Mesenchymal stem cell (in vitro differentiated cells and primary cell): ENCODE measurements at regions not wholly inside any gene's neighbourhood (a gene's known extent, or its start where the extent isn't known, plus 50 kb on each side); places are given as distances from the start of the nearest gene placed in this dataset.

Source experiments
- DNase-seq: peaks from one replicate; pipeline ENCODE4 v3.0.0-alpha.2; 2013
- H2AFZ ChIP-seq: one replicate; pipeline ENCODE4 v1.6.1; 2013; ENCODE audit warnings: low read depth, mild to moderate bottlenecking, control low read depth, inconsistent platforms, low read length, moderate library complexity
- H2AK5ac ChIP-seq: 2 replicates; pipeline ENCODE4 v1.6.1; 2013; ENCODE audit warnings: low read length, moderate library complexity, mild to moderate bottlenecking, inconsistent platforms; ENCODE audit not compliant: severe bottlenecking
- H2BK120ac ChIP-seq: one replicate; pipeline ENCODE4 v1.6.1; 2013; ENCODE audit warnings: low read depth, mild to moderate bottlenecking, inconsistent platforms, low read length, moderate library complexity
- H2BK12ac ChIP-seq, 2 experiments: one replicate each; pipeline ENCODE4 v1.6.1; 2013; ENCODE audit warnings: inconsistent platforms in 2 of 2, low read length in 2 of 2, mild to moderate bottlenecking in 2 of 2, moderate library complexity in 2 of 2, control low read depth in 1 of 2
- H2BK15ac ChIP-seq: one replicate; pipeline ENCODE4 v1.6.1; 2013; ENCODE audit warnings: mild to moderate bottlenecking, low read depth, inconsistent platforms; ENCODE audit not compliant: poor library complexity, severe bottlenecking
- H2BK5ac ChIP-seq: 2 replicates; pipeline ENCODE4 v1.6.1; 2013; ENCODE audit warnings: low read depth, mild to moderate bottlenecking, low read length, control low read depth, inconsistent platforms; ENCODE audit not compliant: poor library complexity, severe bottlenecking
- H3K14ac ChIP-seq, 2 experiments: one replicate each; pipeline ENCODE4 v1.6.1; 2013; ENCODE audit warnings: inconsistent platforms in 2 of 2, low read length in 2 of 2, control low read depth in 1 of 2, mild to moderate bottlenecking in 1 of 2, moderate library complexity in 1 of 2
- H3K18ac ChIP-seq, 2 experiments: one replicate each; pipeline ENCODE4 v1.6.1; 2013; ENCODE audit warnings: inconsistent platforms in 2 of 2, low read length in 2 of 2, control low read depth in 1 of 2, low read depth in 1 of 2, mild to moderate bottlenecking in 1 of 2
- H3K23ac ChIP-seq, 2 experiments: one replicate each; pipeline ENCODE4 v1.6.1; 2013; ENCODE audit warnings: inconsistent platforms in 2 of 2, low read length in 2 of 2, mild to moderate bottlenecking in 2 of 2, moderate library complexity in 2 of 2, control low read depth in 1 of 2
- H3K27ac ChIP-seq: 2 replicates; pipeline ENCODE4 v1.5.1; 2013; ENCODE audit warnings: mild to moderate bottlenecking, moderate library complexity, low read length, control low read depth, inconsistent platforms; ENCODE audit not compliant: poor library complexity, severe bottlenecking
- H3K27me3 ChIP-seq, 2 experiments: 2 replicates each; pipeline versions ENCODE4 v1.6.1 to v1.7.0; 2013; ENCODE audit warnings: low read length in 2 of 2, mild to moderate bottlenecking in 2 of 2, moderate library complexity in 2 of 2, control low read depth in 1 of 2, inconsistent platforms in 1 of 2; ENCODE audit not compliant: control insufficient read depth in 1 of 2, insufficient read depth in 1 of 2
- H3K36me3 ChIP-seq, 2 experiments: 2 replicates each; pipeline versions ENCODE4 v1.6.1 to v1.7.0; 2013; ENCODE audit warnings: low read length in 2 of 2, control low read depth in 1 of 2, inconsistent platforms in 1 of 2, low read depth in 1 of 2, mild to moderate bottlenecking in 1 of 2; ENCODE audit not compliant: insufficient read depth in 2 of 2, control insufficient read depth in 1 of 2
- H3K4ac ChIP-seq, 2 experiments: one replicate each; pipeline ENCODE4 v1.6.1; 2013; ENCODE audit warnings: inconsistent platforms in 2 of 2, low read length in 2 of 2, mild to moderate bottlenecking in 2 of 2, moderate library complexity in 2 of 2, control low read depth in 1 of 2, low read depth in 1 of 2
- H3K4me1 ChIP-seq: 2 replicates; pipeline ENCODE4 v1.6.1; 2013; ENCODE audit warnings: low read depth, low read length, control low read depth; ENCODE audit not compliant: control insufficient read depth, insufficient read depth
- H3K4me2 ChIP-seq: 2 replicates; pipeline ENCODE4 v1.6.1; 2013; ENCODE audit warnings: low read length, mild to moderate bottlenecking, inconsistent platforms; ENCODE audit not compliant: poor library complexity, severe bottlenecking
- H3K4me3 ChIP-seq, 2 experiments: 2 replicates each; pipeline versions ENCODE4 v1.5.1 to v1.7.0; 2013; ENCODE audit warnings: low read length in 2 of 2, mild to moderate bottlenecking in 2 of 2, control low read depth in 1 of 2, low read depth in 1 of 2; ENCODE audit not compliant: insufficient read depth in 1 of 2
- H3K79me1 ChIP-seq: replicated peaks from 2 replicates; pipeline ENCODE4 v1.6.1; 2013; ENCODE audit warnings: mild to moderate bottlenecking, control low read depth, low read length, inconsistent platforms; ENCODE audit not compliant: poor library complexity, severe bottlenecking
- H3K9ac ChIP-seq: 2 replicates; pipeline ENCODE4 v1.7.0; 2013; ENCODE audit warnings: mild to moderate bottlenecking, low read length, moderate library complexity
- H3K9me3 ChIP-seq: 2 replicates; pipeline ENCODE4 v1.7.0; 2013; ENCODE audit warnings: mild to moderate bottlenecking, low read length; ENCODE audit not compliant: control insufficient read depth
- H4K8ac ChIP-seq: one replicate; pipeline ENCODE4 v1.6.1; 2013; ENCODE audit warnings: inconsistent platforms, mild to moderate bottlenecking, low read length, moderate library complexity
- H4K91ac ChIP-seq: one replicate; pipeline ENCODE4 v1.6.1; 2013; ENCODE audit warnings: mild to moderate bottlenecking, low read length, inconsistent platforms
- WGBS: methylation state at CpG from one replicate; pipeline ENCODE4 v1.1.7; 2013; ENCODE audit warnings: mixed read lengths; 5-methylcytosine and 5-hydroxymethylcytosine counted together

DNA sequence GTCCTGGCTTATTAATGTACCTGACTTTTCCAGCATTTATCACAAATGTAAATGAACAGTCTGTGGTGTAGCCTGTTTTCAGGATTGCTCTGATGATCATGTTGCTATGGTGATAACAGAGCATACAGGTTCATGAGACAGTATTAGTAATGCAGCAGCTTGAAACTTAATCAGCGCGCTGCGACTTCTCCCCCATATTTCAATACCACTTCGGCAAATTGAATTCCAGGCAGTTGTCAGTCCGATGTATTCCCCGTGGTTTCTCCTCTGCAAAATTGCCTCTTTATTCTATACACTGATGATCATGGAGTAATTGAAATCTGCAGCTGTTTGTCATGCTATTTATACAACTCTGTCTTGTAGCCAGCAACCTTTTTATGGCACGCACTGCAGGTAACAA is 239.3 kb downstream of the C4orf33 start:
- H4K91ac ChIP-seq, result no peak overlapping the region
- H2BK15ac ChIP-seq, result no peak overlapping the region
- H3K9ac ChIP-seq, result no peak overlapping the region
- H2BK12ac ChIP-seq, result no peak overlapping the region
- H3K36me3 ChIP-seq, result no peaks in the 10 kb centered on the region
- no peak overlapping the region for H2AK5ac ChIP-seq
- H3K4me3 ChIP-seq, result no peak overlapping the region
- no peak overlapping the region for H2BK120ac ChIP-seq
- H3K9me3 ChIP-seq, result no peaks in the 10 kb centered on the region
- DNase-seq, result no peak
- no peak overlapping the region for H2AFZ ChIP-seq
- H2BK5ac ChIP-seq, result no peak overlapping the region
- no peaks in the 10 kb centered on the region for H3K79me1 ChIP-seq
- no peak overlapping the region for H3K18ac ChIP-seq
- no peak overlapping the region for H3K4me2 ChIP-seq
- no peak overlapping the region for H3K4ac ChIP-seq
- no peak overlapping the region for H4K8ac ChIP-seq
- no peaks in the 10 kb centered on the region for H3K27me3 ChIP-seq
- H3K14ac ChIP-seq, result no peak overlapping the region
- no peak overlapping the region for H3K23ac ChIP-seq
- no peak overlapping the region for H3K27ac ChIP-seq
- WGBS, result 92% methylated on average over 5 of the region's 7 CpGs
- H3K4me1 ChIP-seq, result no peaks in the 10 kb centered on the region

DNA sequence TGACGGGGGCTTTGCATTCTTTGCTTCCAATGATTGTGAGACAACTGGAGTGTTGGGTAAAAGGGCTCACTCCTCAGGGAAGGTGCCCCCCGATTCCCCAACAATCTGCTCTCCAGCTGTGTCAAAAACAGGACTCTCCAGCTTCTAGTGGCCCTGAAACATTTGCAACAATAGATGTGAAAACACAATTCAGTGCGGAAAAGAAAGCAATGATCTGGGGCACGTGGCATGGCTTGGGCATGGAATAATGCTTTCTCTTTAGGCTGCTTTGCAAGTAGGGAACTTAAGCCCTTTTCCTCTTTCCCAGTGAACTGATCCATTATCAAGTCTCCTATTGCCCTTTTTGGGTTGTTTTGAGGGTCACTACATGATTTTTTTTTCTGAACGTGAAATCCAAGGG is 239.9 kb downstream of the C4orf33 start:
- Histone ChIP-seq H2BK15ac (no peak overlapping the region), H3K14ac (no peak overlapping the region), H3K27ac (no peak overlapping the region), H2BK120ac (no peak overlapping the region), H3K4ac (no peak overlapping the region), H4K91ac (no peak overlapping the region), H4K8ac (no peak overlapping the region), H3K27me3 (no peaks in the 10 kb centered on the region), H2BK5ac (no peak overlapping the region), H3K36me3 (no peaks in the 10 kb centered on the region), H2BK12ac (no peak overlapping the region), H3K18ac (no peak overlapping the region), H3K9ac (no peak overlapping the region), H3K4me3 (no peak overlapping the region), H2AK5ac (no peak overlapping the region), H3K9me3 (no peaks in the 10 kb centered on the region), H2AFZ (no peak overlapping the region), H3K23ac (no peak overlapping the region), H3K4me2 (no peak overlapping the region), H3K4me1 (no peaks in the 10 kb centered on the region), H3K79me1 (no peaks in the 10 kb centered on the region)
- WGBS, result 61% methylated on average over 4 of the region's 5 CpGs
- no peak for DNase-seq

DNA sequence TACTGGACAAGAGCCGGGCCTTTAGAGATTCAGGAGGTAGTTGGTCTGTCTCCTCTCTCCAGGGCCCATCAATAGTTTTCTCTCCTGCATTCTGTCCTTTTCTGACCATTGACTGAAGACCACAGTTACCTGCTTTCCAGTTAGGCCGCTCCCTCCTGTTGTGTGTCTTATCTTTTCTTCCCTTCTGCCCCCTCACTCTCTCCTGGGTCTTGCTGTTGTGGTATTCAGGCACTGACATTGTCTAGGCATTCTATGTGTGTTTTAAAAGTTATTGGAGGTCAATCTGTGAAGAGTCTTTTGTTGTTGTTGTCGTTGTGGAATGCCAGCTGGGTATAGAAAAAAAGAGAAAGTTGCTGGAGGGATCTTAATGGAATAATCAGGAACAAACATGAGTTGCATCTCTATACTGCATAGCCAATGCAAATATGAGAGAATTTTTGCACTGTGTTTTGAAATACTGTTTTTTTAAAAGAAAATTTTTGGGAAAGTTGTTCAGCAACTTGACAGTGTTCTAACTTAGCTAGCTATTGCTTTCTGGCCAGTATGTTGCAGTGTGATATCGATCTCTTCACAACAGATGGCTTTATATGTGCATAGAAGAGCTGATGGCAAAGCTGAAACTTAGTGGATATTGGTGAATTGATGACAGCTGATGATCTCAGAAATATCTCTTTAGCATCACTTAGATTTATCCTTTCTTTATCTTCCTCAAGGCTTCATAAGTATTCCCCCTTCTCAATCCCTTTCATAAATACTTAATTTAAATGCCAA is 240.7 kb downstream of the C4orf33 start:
- no peaks in the 10 kb centered on the region for H3K9me3 ChIP-seq
- H3K27me3 ChIP-seq, result no peaks in the 10 kb centered on the region
- H3K4me1 ChIP-seq, result no peaks in the 10 kb centered on the region
- no peak overlapping the region for H2AFZ ChIP-seq
- H3K18ac ChIP-seq, result no peak overlapping the region
- no peaks in the 10 kb centered on the region for H3K79me1 ChIP-seq
- H2BK12ac ChIP-seq, result no peak overlapping the region
- H3K4me2 ChIP-seq, result no peak overlapping the region
- H3K4ac ChIP-seq, result no peak overlapping the region
- no peaks in the 10 kb centered on the region for H3K36me3 ChIP-seq
- no peak overlapping the region for H3K4me3 ChIP-seq
- WGBS, result 78% methylated on average over 4 of the region's 4 CpGs
- no peak overlapping the region for H2BK5ac ChIP-seq
- no peak overlapping the region for H3K23ac ChIP-seq
- DNase-seq, result no peak
- H2AK5ac ChIP-seq, result no peak overlapping the region
- no peak overlapping the region for H2BK120ac ChIP-seq
- H3K27ac ChIP-seq, result no peak overlapping the region
- H4K8ac ChIP-seq, result no peak overlapping the region
- no peak overlapping the region for H2BK15ac ChIP-seq
- no peak overlapping the region for H3K9ac ChIP-seq
- H3K14ac ChIP-seq, result no peak overlapping the region
- H4K91ac ChIP-seq, result no peak overlapping the region

DNA sequence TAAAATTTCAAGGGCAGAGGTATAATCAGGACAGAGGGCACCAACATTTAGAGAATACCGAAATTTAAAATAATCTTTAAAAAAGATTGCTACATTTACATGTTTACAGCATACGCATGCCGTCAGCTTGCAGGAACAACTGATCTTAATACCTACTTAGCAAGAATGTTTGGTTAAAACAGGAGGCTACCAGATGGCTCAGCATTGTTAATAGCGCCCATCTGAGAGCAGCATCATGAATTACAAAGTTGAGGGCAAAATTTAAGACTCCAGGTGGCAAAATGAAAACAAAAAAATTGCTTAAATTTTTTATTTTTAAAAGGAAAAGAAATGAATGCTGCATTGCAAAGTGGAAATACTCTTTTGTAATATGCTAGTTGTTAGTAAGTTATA is 241.3 kb downstream of the C4orf33 start:
- Histone ChIP-seq H3K18ac (no peak overlapping the region), H3K36me3 (no peaks in the 10 kb centered on the region), H3K4me2 (no peak overlapping the region), H3K27ac (no peak overlapping the region), H2BK5ac (no peak overlapping the region), H2BK12ac (no peak overlapping the region), H4K91ac (no peak overlapping the region), H4K8ac (no peak overlapping the region), H3K9me3 (no peaks in the 10 kb centered on the region), H3K79me1 (no peaks in the 10 kb centered on the region), H2AK5ac (no peak overlapping the region), H3K9ac (no peak overlapping the region), H3K14ac (no peak overlapping the region), H3K4ac (no peak overlapping the region), H2AFZ (no peak overlapping the region), H2BK15ac (no peak overlapping the region), H3K4me3 (no peak overlapping the region), H3K27me3 (no peaks in the 10 kb centered on the region), H2BK120ac (no peak overlapping the region), H3K23ac (no peak overlapping the region), H3K4me1 (no peaks in the 10 kb centered on the region)
- 81% methylated on average over 4 of the region's 4 CpGs for WGBS
- DNase-seq, result no peak
